ENCODE measurements at regions not wholly inside any gene's neighbourhood (a gene's known extent, or its start where the extent isn't known, plus 50 kb on each side); places are given as distances from the start of the nearest gene placed in this dataset.

DNA sequence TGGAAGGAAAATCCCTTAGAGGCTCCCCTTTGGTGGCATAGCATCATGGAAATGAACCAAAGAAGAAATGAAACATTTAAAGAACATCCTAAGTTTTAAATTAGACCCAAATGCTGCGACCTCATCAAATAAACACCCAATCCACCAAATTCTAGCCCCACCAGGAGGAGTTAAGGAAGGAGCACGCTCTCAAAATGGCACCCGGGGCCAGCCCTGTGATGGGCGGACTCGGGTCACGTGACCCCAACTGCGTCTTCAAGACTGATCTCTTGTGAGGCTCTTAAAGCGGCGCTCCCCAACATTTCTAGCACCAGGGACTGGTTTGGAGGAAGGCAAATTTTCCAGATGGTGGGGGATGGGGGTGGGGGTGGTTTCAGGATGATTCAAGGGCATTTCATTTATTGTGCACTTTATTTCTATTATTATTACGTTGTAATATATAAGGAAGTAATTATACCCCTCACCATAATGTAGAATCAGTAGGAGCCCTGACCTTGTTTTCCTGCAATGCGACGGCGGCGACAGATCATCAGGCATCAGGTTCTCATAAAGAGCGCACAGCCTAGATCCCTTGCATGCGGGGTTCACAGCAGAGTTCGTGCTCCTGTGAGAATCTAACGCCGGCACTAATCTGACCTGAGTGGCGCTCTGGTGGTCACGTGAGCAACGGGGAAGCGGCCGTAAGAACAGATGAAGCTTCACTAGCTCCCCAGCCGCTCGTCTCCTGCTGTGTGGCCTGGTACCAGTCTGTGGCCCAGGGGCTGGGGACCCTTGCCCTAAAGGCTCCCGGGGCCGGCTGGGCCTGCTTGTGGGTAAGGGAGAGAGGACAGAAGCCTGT lies 55.3 kb upstream of the SLC22A11 start:
- DNase-seq (ENCODE audit: low read depth): no peak

DNA sequence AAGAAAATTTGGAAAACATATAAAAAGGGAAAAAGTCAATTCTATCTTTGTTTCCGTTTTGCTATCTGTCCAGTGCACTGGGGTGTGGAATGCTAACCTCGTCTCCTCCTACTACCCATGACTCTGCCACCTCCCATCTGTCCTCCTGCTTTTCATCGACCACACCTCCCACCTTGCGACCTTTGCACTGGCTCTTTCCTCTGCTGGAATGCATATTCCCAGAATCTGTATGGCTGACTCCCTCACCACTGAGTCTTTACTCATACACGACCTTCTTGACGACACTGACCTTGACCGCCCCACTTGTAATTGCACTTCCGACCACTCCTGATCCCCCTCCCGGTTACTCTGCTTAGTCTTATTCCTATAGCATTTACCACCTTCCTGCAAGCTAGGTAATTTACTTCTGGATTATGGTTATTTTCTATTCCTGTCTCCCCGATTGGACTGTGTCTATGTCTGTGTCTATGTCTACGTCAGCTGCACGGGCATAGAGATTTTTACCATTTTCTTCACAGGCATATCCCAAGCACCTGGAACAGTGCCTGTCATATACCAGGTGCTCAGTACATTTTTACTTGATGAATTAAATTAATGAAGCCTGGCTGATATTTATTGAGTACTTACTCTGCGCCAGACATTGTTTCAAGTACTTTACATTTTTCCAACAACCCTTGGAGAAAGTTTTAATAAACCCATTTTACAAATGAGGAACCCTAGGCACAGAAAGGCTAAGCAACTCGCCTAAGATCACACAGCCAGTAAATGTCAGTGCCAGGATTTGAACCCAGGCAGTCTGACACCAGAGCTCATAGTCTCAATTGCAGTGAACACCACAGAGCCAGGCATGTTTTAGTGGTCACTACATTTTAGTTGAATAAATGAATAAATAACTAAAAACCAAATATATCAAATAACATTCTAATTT lies 54.0 kb upstream of the SLC22A11 start:
- DNase-seq (ENCODE audit: low read depth): no peak

DNA sequence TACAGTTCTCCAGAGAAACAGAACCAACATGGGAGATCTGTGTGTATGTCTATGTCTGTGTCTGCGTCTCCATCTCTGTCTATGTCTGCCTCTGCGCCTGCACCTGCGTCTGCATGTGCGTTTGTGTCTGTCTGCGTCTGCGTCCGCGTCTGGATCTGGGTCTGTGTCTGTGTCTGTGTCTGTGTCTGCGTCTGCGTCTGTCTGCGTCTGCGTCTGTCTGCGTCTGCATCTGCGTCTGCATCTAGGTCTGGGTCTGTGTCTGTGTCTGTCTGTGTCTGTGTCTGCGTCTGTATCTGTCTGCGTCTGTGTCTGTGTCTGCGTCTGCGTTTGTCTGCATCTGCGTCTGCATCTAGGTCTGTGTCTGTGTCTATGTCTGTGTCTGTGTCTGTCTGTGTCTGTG lies 53.1 kb upstream of the SLC22A11 start:
- no peak for DNase-seq (ENCODE audit: low read depth)

DNA sequence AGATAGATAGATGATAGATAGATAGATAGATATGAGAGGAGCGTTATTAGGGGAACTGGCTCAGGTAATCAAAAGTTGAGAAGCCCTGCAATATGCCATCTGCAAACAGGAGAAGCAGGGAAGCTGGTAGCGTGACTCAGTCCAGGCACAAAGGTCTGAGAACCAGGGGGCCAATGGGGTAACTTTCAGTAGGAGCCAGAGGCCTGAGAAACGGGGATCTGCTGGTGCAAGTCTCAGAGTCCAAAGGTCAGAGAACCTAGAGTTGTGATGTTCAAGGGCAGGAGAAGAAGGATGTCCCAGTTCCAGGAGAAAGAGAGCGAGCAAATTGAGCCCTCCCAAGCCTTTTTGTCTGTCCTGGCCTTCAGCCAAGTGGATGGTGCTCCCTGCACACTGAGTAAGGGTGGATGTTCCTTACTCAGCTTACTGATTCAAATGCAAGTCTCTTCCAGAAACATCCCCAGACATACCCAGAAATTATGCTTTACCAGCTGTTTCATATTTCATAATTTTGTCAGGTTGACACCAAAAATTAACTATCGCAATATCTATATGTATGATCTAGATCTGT lies 52.5 kb upstream of the SLC22A11 start:
- no peak for DNase-seq (ENCODE audit: low read depth)

DNA sequence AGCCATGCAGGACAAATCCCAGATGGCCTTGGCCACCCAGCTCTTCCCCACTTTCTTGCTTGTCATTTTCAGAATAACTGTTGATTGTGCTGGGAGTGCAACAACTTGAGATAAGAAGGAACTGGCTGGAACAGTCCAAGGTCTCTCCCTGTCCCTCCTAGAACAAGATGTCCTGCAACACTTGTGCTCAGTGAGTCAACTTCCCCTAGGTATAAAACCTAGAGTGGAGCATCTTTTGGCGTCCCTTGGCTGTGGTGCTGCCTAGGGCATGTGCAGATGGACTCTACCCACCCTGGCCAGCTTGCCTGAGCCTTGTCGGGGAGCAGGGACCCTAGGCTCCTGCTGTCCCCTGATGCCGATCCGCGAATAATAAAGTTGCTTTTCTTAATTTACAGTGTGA lies 50.7 kb upstream of the SLC22A11 start:
- no peak for DNase-seq (ENCODE audit: low read depth)
